Activated T-helper 17 cell treated with anti-CD3 and anti-CD28 coated beads, Interleukin-2, amount 50 U/mL, for 72 hours (primary cell): ENCODE measurements at regions not wholly inside any gene's neighbourhood (a gene's known extent, or its start where the extent isn't known, plus 50 kb on each side); places are given as distances from the start of the nearest gene placed in this dataset.
"Not testable (repeated sequence)": the region's sequence is repeated elsewhere in the genome, so short reads cannot be mapped to it uniquely, and the experiment has no call there.

ENCODE experiments used
- ATAC-seq: fragments of 150-1000 bp; cut with Tn5 transposase; replicated peaks from 2 replicates; pipeline ENCODE4 v1.10.0; 2021; ENCODE audit warnings: mild to moderate bottlenecking, moderate library complexity
- H3K27ac Mint-ChIP-seq: one replicate; pipeline ENCODE4 v1.8.0; 2022; ENCODE audit warnings: mixed read lengths
- H3K27me3 Mint-ChIP-seq: one replicate; pipeline ENCODE4 v1.8.0; 2022; ENCODE audit warnings: mixed read lengths
- H3K36me3 Mint-ChIP-seq: one replicate; pipeline ENCODE4 v1.8.0; 2022; ENCODE audit warnings: low read depth, mild to moderate bottlenecking, mixed read lengths
- H3K4me1 Mint-ChIP-seq: one replicate; pipeline ENCODE4 v1.8.0; 2022; ENCODE audit warnings: mixed read lengths
- H3K4me3 Mint-ChIP-seq: one replicate; pipeline ENCODE4 v1.8.0; 2022; ENCODE audit warnings: mild to moderate bottlenecking, mixed read lengths
- H3K9me3 Mint-ChIP-seq: one replicate; pipeline ENCODE4 v1.8.0; 2022; ENCODE audit warnings: mixed read lengths

GRCh38 chr2:66242888-66243287 lies 192.0 kb upstream of the MEIS1 start:
- H3K4me3 Mint-ChIP-seq, H3K27ac Mint-ChIP-seq, H3K27me3 Mint-ChIP-seq, H3K36me3 Mint-ChIP-seq, ATAC-seq, H3K4me1 Mint-ChIP-seq: not testable (repeated sequence)
- H3K9me3 Mint-ChIP-seq, result peaks cover 22% of the 10 kb centered on the region

GRCh38 chr2:66242099-66242789 lies 192.7 kb upstream of the MEIS1 start:
- no peak for ATAC-seq
- Mint-ChIP-seq H3K27ac (no peak overlapping the region), H3K9me3 (peaks cover 16% of the 10 kb centered on the region), H3K27me3 (no peaks in the 10 kb centered on the region), H3K4me1 (peaks cover 3% of the 10 kb centered on the region), H3K36me3 (no peaks in the 10 kb centered on the region), H3K4me3 (no peak overlapping the region)

GRCh38 chr2:66240286-66240685 lies 194.6 kb upstream of the MEIS1 start:
- Mint-ChIP-seq H3K9me3 (peaks cover 7% of the 10 kb centered on the region), H3K4me3 (no peak overlapping the region), H3K27ac (no peak overlapping the region), H3K36me3 (no peaks in the 10 kb centered on the region), H3K27me3 (no peaks in the 10 kb centered on the region), H3K4me1 (peaks cover 3% of the 10 kb centered on the region)
- ATAC-seq, result no peak

GRCh38 chr2:66239655-66240054 lies 195.3 kb upstream of the MEIS1 start:
- H3K36me3 Mint-ChIP-seq, result no peaks in the 10 kb centered on the region
- no peak for ATAC-seq
- H3K4me3 Mint-ChIP-seq, result no peak overlapping the region
- H3K4me1 Mint-ChIP-seq, result no peaks in the 10 kb centered on the region
- peaks cover 3% of the 10 kb centered on the region for H3K9me3 Mint-ChIP-seq
- H3K27me3 Mint-ChIP-seq, result no peaks in the 10 kb centered on the region
- no peak overlapping the region for H3K27ac Mint-ChIP-seq

GRCh38 chr2:66237803-66238379 lies 197.0 kb upstream of the MEIS1 start:
- H3K27ac Mint-ChIP-seq, result no peak overlapping the region
- no peak overlapping the region for H3K4me3 Mint-ChIP-seq
- H3K27me3 Mint-ChIP-seq, result no peaks in the 10 kb centered on the region
- no peak for ATAC-seq
- H3K4me1 Mint-ChIP-seq, result no peaks in the 10 kb centered on the region
- no peaks in the 10 kb centered on the region for H3K9me3 Mint-ChIP-seq
- H3K36me3 Mint-ChIP-seq, result no peaks in the 10 kb centered on the region

- Mint-ChIP-seq H3K27ac (no peak overlapping the region), H3K27me3 (no peaks in the 10 kb centered on the region), H3K9me3 (peaks cover 3% of the 10 kb centered on the region), H3K4me1 (no peaks in the 10 kb centered on the region), H3K36me3 (no peaks in the 10 kb centered on the region), H3K4me3 (no peak overlapping the region)
- no peak for ATAC-seq
Observed at GRCh38 chr2:66236816-66237802, 197.8 kb upstream of the MEIS1 start.

GRCh38 chr2:66236067-66236685 lies 198.7 kb upstream of the MEIS1 start:
- H3K9me3 Mint-ChIP-seq, result peaks cover 3% of the 10 kb centered on the region
- H3K36me3 Mint-ChIP-seq, result no peaks in the 10 kb centered on the region
- no peak for ATAC-seq
- no peaks in the 10 kb centered on the region for H3K27me3 Mint-ChIP-seq
- H3K4me1 Mint-ChIP-seq, result no peaks in the 10 kb centered on the region
- H3K27ac Mint-ChIP-seq, result no peak overlapping the region
- no peak overlapping the region for H3K4me3 Mint-ChIP-seq

GRCh38 chr2:66235428-66235827 lies 199.5 kb upstream of the MEIS1 start:
- no peaks in the 10 kb centered on the region for H3K4me1 Mint-ChIP-seq
- H3K9me3 Mint-ChIP-seq, result peaks cover 3% of the 10 kb centered on the region
- H3K27ac Mint-ChIP-seq, result no peak overlapping the region
- no peaks in the 10 kb centered on the region for H3K36me3 Mint-ChIP-seq
- ATAC-seq, result no peak
- H3K4me3 Mint-ChIP-seq, result no peak overlapping the region
- H3K27me3 Mint-ChIP-seq, result no peaks in the 10 kb centered on the region

- Mint-ChIP-seq H3K36me3 (no peaks in the 10 kb centered on the region), H3K9me3 (peaks cover 3% of the 10 kb centered on the region), H3K27me3 (no peaks in the 10 kb centered on the region), H3K27ac (no peak overlapping the region), H3K4me3 (no peak overlapping the region), H3K4me1 (no peaks in the 10 kb centered on the region)
- ATAC-seq, result no peak
Observed at GRCh38 chr2:66233981-66234380, 200.9 kb upstream of the MEIS1 start.

GRCh38 chr2:66228128-66228547 lies 206.8 kb upstream of the MEIS1 start:
- H3K9me3 Mint-ChIP-seq, result peaks cover 3% of the 10 kb centered on the region

GRCh38 chr2:66217039-66217585 lies 217.8 kb upstream of the MEIS1 start:
- Mint-ChIP-seq H3K4me1 (no peaks in the 10 kb centered on the region), H3K9me3 (peaks cover 17% of the 10 kb centered on the region), H3K4me3 (no peak overlapping the region), H3K36me3 (no peaks in the 10 kb centered on the region), H3K27me3 (no peaks in the 10 kb centered on the region), H3K27ac (no peak overlapping the region)
- no peak for ATAC-seq

More at GRCh38 chr2:66228128-66228547, 206.8 kb upstream of the MEIS1 start:
- Mint-ChIP-seq H3K27ac (no peak overlapping the region), H3K36me3 (no peaks in the 10 kb centered on the region), H3K27me3 (no peaks in the 10 kb centered on the region), H3K4me1 (no peaks in the 10 kb centered on the region), H3K4me3 (no peak overlapping the region)
- ATAC-seq, result no peak

- H3K4me1 Mint-ChIP-seq, result no peaks in the 10 kb centered on the region
- no peaks in the 10 kb centered on the region for H3K36me3 Mint-ChIP-seq
- no peak overlapping the region for H3K4me3 Mint-ChIP-seq
- no peaks in the 10 kb centered on the region for H3K27me3 Mint-ChIP-seq
- H3K27ac Mint-ChIP-seq, result no peak overlapping the region
- H3K9me3 Mint-ChIP-seq, result peaks cover 17% of the 10 kb centered on the region
- no peak for ATAC-seq
Observed at GRCh38 chr2:66212749-66213148, 222.2 kb upstream of the MEIS1 start.

- H3K27ac Mint-ChIP-seq, result no peak overlapping the region
- H3K27me3 Mint-ChIP-seq, result no peaks in the 10 kb centered on the region
- no peaks in the 10 kb centered on the region for H3K36me3 Mint-ChIP-seq
- no peaks in the 10 kb centered on the region for H3K9me3 Mint-ChIP-seq
- ATAC-seq, result no peak
- no peak overlapping the region for H3K4me3 Mint-ChIP-seq
- H3K4me1 Mint-ChIP-seq, result no peaks in the 10 kb centered on the region
Observed at GRCh38 chr2:66202586-66202985, 232.3 kb upstream of the MEIS1 start.

- Mint-ChIP-seq H3K27me3 (no peaks in the 10 kb centered on the region), H3K27ac (no peak overlapping the region), H3K36me3 (no peaks in the 10 kb centered on the region), H3K9me3 (peaks cover 4% of the 10 kb centered on the region), H3K4me3 (no peak overlapping the region), H3K4me1 (no peaks in the 10 kb centered on the region)
- ATAC-seq, result no peak
Observed at GRCh38 chr2:66201242-66201641, 233.7 kb upstream of the MEIS1 start.
